M059J (cell line): ENCODE measurements at regions not wholly inside any gene's neighbourhood (a gene's known extent, or its start where the extent isn't known, plus 50 kb on each side); places are given as distances from the start of the nearest gene placed in this dataset.

Experiments used
- DNase-seq: peaks from one replicate; pipeline ENCODE4 v3.0.0-alpha.2; 2012; ENCODE audit warnings: low read depth

- peak; percentile 41 for DNase-seq
Measured at GRCh38 chr18:24937639-24938275, 414.2 kb downstream of the ZNF521 start.

- no peak for DNase-seq
Measured at GRCh38 chr18:24940416-24940815, 411.6 kb downstream of the ZNF521 start.

- DNase-seq = no peak
Measured at GRCh38 chr18:24941174-24941951, 410.6 kb downstream of the ZNF521 start.

- DNase-seq = no peak
Measured at GRCh38 chr18:24942144-24942543, 409.8 kb downstream of the ZNF521 start.

GRCh38 chr18:24947521-24948305 is 404.3 kb downstream of the ZNF521 start:
- DNase-seq = no peak

GRCh38 chr18:24949908-24950307 is 402.1 kb downstream of the ZNF521 start:
- no peak for DNase-seq

- DNase-seq = no peak
Measured at GRCh38 chr18:24954341-24954740, 397.6 kb downstream of the ZNF521 start.

GRCh38 chr18:24958001-24958400 is 394.0 kb downstream of the ZNF521 start:
- no peak for DNase-seq

- peak; percentile 44 for DNase-seq
Measured at GRCh38 chr18:24959051-24959476, 392.9 kb downstream of the ZNF521 start.

- peak; percentile 53 for DNase-seq
Measured at GRCh38 chr18:24964216-24964615, 387.8 kb downstream of the ZNF521 start.

- DNase-seq = no peak
Measured at GRCh38 chr18:24968238-24968775, 383.7 kb downstream of the ZNF521 start.

GRCh38 chr18:24972577-24972976 is 379.4 kb downstream of the ZNF521 start:
- no peak for DNase-seq

- no peak for DNase-seq
Measured at GRCh38 chr18:24974431-24974830, 377.5 kb downstream of the ZNF521 start.

- DNase-seq = no peak
Measured at GRCh38 chr18:24975496-24976372, 376.2 kb downstream of the ZNF521 start.

GRCh38 chr18:24976502-24976901 is 375.5 kb downstream of the ZNF521 start:
- no peak for DNase-seq

GRCh38 chr18:24979235-24979634 is 372.7 kb downstream of the ZNF521 start:
- no peak for DNase-seq

- DNase-seq = peak; percentile 59
Measured at GRCh38 chr18:24982831-24983230, 369.1 kb downstream of the ZNF521 start.

- DNase-seq = no peak
Measured at GRCh38 chr18:24983566-24984139, 368.3 kb downstream of the ZNF521 start.

- DNase-seq = no peak
Measured at GRCh38 chr18:24985586-24985985, 366.4 kb downstream of the ZNF521 start.

- DNase-seq = no peak
Measured at GRCh38 chr18:24986666-24987302, 365.2 kb downstream of the ZNF521 start.
